Hepatocyte (in vitro differentiated cells): ENCODE measurements at regions not wholly inside any gene's neighbourhood (a gene's known extent, or its start where the extent isn't known, plus 50 kb on each side); places are given as distances from the start of the nearest gene placed in this dataset.

Source experiments
- CTCF ChIP-seq: fragments of 200-600 bp; sonication (generic); IDR thresholded peaks from 2 replicates; pipeline ENCODE4 v1.5.1; 2016; ENCODE audit warnings: antibody characterized with exemption, mild to moderate bottlenecking; ENCODE audit not compliant: poor library complexity
- EZH2 ChIP-seq: fragments of 200-600 bp; sonication (generic); IDR thresholded peaks from 2 replicates; pipeline ENCODE4 v1.6.1; 2016; ENCODE audit warnings: antibody characterized with exemption, mild to moderate bottlenecking, borderline replicate concordance

DNA sequence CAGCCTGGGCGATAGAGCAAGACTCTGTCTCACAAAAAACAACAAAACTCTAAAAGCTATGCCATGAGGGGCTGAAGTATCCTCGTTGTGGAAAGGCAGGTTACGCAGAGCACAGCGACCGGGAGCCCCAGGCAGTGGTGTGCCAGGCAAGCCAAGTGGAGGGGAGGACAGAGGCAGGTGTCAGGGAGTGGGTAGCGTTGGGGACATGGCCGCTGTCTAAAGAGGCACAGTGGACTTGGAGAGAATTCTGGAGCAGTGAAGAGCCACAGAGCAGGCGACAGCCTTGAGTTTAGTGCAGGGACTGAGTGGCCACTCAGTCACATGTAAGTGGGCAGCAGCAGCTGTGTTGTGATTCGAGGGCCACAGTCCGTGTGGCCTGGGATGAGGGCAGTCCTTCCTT, 541.7 kb downstream of the FGF9 start:
- TF ChIP-seq CTCF (no peak), EZH2 (no peak)
